ENCODE measurements at regions not wholly inside any gene's neighbourhood (a gene's known extent, or its start where the extent isn't known, plus 50 kb on each side); places are given as distances from the start of the nearest gene placed in this dataset.

DNA sequence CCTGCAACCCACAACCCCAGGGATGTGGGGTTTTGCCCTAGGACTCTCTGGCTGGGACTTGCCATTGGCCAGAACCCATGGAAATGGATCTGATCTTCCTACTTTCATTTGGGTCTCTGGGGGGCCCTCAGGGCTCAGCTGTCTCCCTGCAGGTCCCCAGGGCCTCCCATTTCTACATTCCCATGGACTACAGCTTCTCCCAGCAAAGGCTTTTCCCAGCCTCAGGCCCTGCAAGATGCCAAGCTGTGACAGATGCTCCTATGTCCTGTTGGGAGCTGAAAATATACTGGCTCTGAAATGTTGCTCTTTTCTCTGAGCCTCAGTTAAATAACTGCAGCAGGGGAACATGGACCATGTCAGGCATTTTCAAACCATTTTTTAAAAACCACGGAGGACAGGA lies 99.5 kb upstream of the IGSF21 start:
- no peak overlapping the region for H2BK12ac ChIP-seq (ENCODE audit: low read depth, low read length)
- DNase-seq (ENCODE audit: low read depth in 1 of 2, low spot score in 2 of 2) = no peak
- no peak overlapping the region for H3K56ac ChIP-seq (replicated peaks; ENCODE audit: insufficient read length, low read depth, low read length)
- 94% methylated on average over 1 of the region's 1 CpG; no CpG with 5 or more reads in 1 of the 2 experiments for WGBS, 2 experiments (ENCODE audit: extremely low coverage in 1 of 2, insufficient coverage in 1 of 2, insufficient read length in 1 of 2, insufficient replicate concordance in 2 of 2, low coverage in 1 of 2, low lambda C conversion rate in 2 of 2, missing lambda C conversion rate in 1 of 2)
- H3K4me2 ChIP-seq (ENCODE audit: insufficient read depth in 1 of 2, low read depth in 2 of 2, low read length in 2 of 2) = no peak overlapping the region
- H3K79me2 ChIP-seq (ENCODE audit: control insufficient read depth in 1 of 2, insufficient read depth in 2 of 2, low read length in 2 of 2) = no peaks in the 10 kb centered on the region
- ChIA-PET POLR2A (ENCODE audit: partially characterized antibody) (no interaction called here), CTCF (ENCODE audit: partially characterized antibody) (interaction anchor here (0.6 to 1.8 kb wide), 6 partner anchors 12 to 528 kb away, joined by 3 to 5 read pairs (median 4); no protein-coding TSS in a partner anchor)
- H3K4me1 ChIP-seq (replicated peaks in 1 of 4; ENCODE audit: control insufficient read depth in 3 of 4, insufficient read depth in 4 of 4, low read length in 3 of 4) = peaks cover 5 to 10% (median 5%) of the 10 kb centered on the region in 4 experiments
- H4K20me1 ChIP-seq (replicated peaks in 1 of 2; ENCODE audit: control insufficient read depth in 1 of 2, insufficient read depth in 2 of 2, low read length in 2 of 2) = no peaks in the 10 kb centered on the region
- no peak overlapping the region for H4K8ac ChIP-seq (ENCODE audit: extremely low read depth, insufficient read depth, low read length)
- TF ChIP-seq EGR1 (IDR thresholded peaks at IDR 0.05; ENCODE audit: borderline replicate concordance, low read depth, low read length) (no peak), RFX5 (IDR thresholded peaks at IDR 0.05; ENCODE audit: borderline replicate concordance, low read depth, low read length) (no peak), JUN (IDR thresholded peaks at IDR 0.05; ENCODE audit: low read depth, low read length) (no peak), TCF12 (IDR thresholded peaks at IDR 0.05; ENCODE audit: low read depth, low read length) (no peak), POLR2AphosphoS5 (IDR thresholded peaks at IDR 0.05; ENCODE audit: low read depth, low read length) (no peak), SUZ12 (IDR thresholded peaks at IDR 0.05; ENCODE audit: low read length) (no peak), TAF7 (optimal IDR thresholded peaks at IDR 0.05; ENCODE audit: borderline replicate concordance, low read depth, low read length) (no peak), SAP30 (IDR thresholded peaks at IDR 0.05; ENCODE audit: insufficient read depth, insufficient replicate concordance, low read length) (no peak)
- H3K23ac ChIP-seq (ENCODE audit: insufficient read length) = no peak overlapping the region
- H4K91ac ChIP-seq (replicated peaks; ENCODE audit: insufficient read length, low read length) = no peak overlapping the region
- FAIRE-seq = no peak
- H3K18ac ChIP-seq (ENCODE audit: extremely low read depth, low read length) = no peak overlapping the region
- H2AK5ac ChIP-seq (ENCODE audit: low read depth, low read length) = no peak overlapping the region
- no peak overlapping the region for H3K9ac ChIP-seq (replicated peaks in 1 of 4; ENCODE audit: extremely low read depth in 1 of 4, low read depth in 3 of 4, low read length in 3 of 4)
- H2AFZ ChIP-seq (ENCODE audit: low read length) = no peak overlapping the region
- H2BK15ac ChIP-seq (ENCODE audit: low read length) = no peak overlapping the region
- no peaks in the 10 kb centered on the region for H3K36me3 ChIP-seq (ENCODE audit: control insufficient read depth in 2 of 4, insufficient read depth in 4 of 4, low read length in 3 of 4)
- no peak overlapping the region for H3K14ac ChIP-seq (ENCODE audit: insufficient read length)
- H3K4me3 ChIP-seq (ENCODE audit: extremely low read depth in 1 of 4, insufficient read depth in 2 of 4, low read depth in 3 of 4, low read length in 4 of 4) = no peak overlapping the region
- H3K27me3 ChIP-seq (replicated peaks in 1 of 4; ENCODE audit: control insufficient read depth in 3 of 4, extremely low read depth in 1 of 4, insufficient read depth in 3 of 4, low read length in 3 of 4) = no peaks in the 10 kb centered on the region; a peak in 2 of 7 replicates
- H4K5ac ChIP-seq (ENCODE audit: insufficient read length, low read depth, low read length) = no peak overlapping the region
- no peak overlapping the region for H3K27ac ChIP-seq (ENCODE audit: low read depth, low read length)
- H2BK20ac ChIP-seq (ENCODE audit: low read length) = no peak overlapping the region
- H2BK5ac ChIP-seq (ENCODE audit: low read depth, low read length) = no peak overlapping the region
- H3K23me2 ChIP-seq (ENCODE audit: low read depth, low read length) = no peaks in the 10 kb centered on the region
- H3K79me1 ChIP-seq (ENCODE audit: low read depth, low read length) = no peaks in the 10 kb centered on the region
- H3K4ac ChIP-seq (replicated peaks; ENCODE audit: insufficient read length, low read depth, low read length) = no peak overlapping the region
- no peak overlapping the region for H2BK120ac ChIP-seq (replicated peaks; ENCODE audit: low read depth, low read length)
- H3K9me3 ChIP-seq (ENCODE audit: insufficient read depth in 2 of 2, low read depth in 1 of 2, low read length in 1 of 2) = no peaks in the 10 kb centered on the region; a peak in 1 of 4 replicates
